ENCODE measurements at regions not wholly inside any gene's neighbourhood (a gene's known extent, or its start where the extent isn't known, plus 50 kb on each side); places are given as distances from the start of the nearest gene placed in this dataset.

GRCh38 chr6:137763886-137764285 lies 103.2 kb upstream of the TNFAIP3 start:
- no peak for DNase-seq (ENCODE audit: low spot score in 2 of 2)
- in situ Hi-C loops (cut with MboI; ENCODE audit: low sequenced_read_pairs) = no loop called here
- Histone ChIP-seq H3K9me3 (no peaks in the 10 kb centered on the region), H3K4me1 (no peaks in the 10 kb centered on the region), H3K4me3 (no peak overlapping the region), H3K27me3 (ENCODE audit: low read depth) (no peaks in the 10 kb centered on the region), H3K36me3 (replicated peaks) (no peaks in the 10 kb centered on the region)

GRCh38 chr6:137764464-137764863 lies 102.6 kb upstream of the TNFAIP3 start:
- DNase-seq (ENCODE audit: low spot score in 2 of 2) = no peak
- no peaks in the 10 kb centered on the region for H3K9me3 ChIP-seq
- in situ Hi-C loops (cut with MboI; ENCODE audit: low sequenced_read_pairs) = no loop called here
- no peaks in the 10 kb centered on the region for H3K36me3 ChIP-seq (replicated peaks)
- no peaks in the 10 kb centered on the region for H3K4me1 ChIP-seq
- no peaks in the 10 kb centered on the region for H3K27me3 ChIP-seq (ENCODE audit: low read depth)
- no peak overlapping the region for H3K4me3 ChIP-seq

GRCh38 chr6:137765059-137765458 lies 102.0 kb upstream of the TNFAIP3 start:
- Histone ChIP-seq H3K9me3 (no peaks in the 10 kb centered on the region), H3K4me1 (no peaks in the 10 kb centered on the region), H3K27me3 (ENCODE audit: low read depth) (no peaks in the 10 kb centered on the region), H3K4me3 (no peak overlapping the region), H3K36me3 (replicated peaks) (no peaks in the 10 kb centered on the region)
- no peak for DNase-seq (ENCODE audit: low spot score in 2 of 2)
- in situ Hi-C loops (cut with MboI; ENCODE audit: low sequenced_read_pairs) = no loop called here

GRCh38 chr6:137766596-137767370 lies 100.3 kb upstream of the TNFAIP3 start:
- H3K4me1 ChIP-seq = no peaks in the 10 kb centered on the region

GRCh38 chr6:137767465-137767864 lies 99.6 kb upstream of the TNFAIP3 start:
- H3K9me3 ChIP-seq = no peaks in the 10 kb centered on the region
- no peak overlapping the region for H3K4me3 ChIP-seq
- H3K27me3 ChIP-seq (ENCODE audit: low read depth) = no peaks in the 10 kb centered on the region
- in situ Hi-C loops (cut with MboI; ENCODE audit: low sequenced_read_pairs) = no loop called here
- no peaks in the 10 kb centered on the region for H3K4me1 ChIP-seq
- H3K36me3 ChIP-seq (replicated peaks) = no peaks in the 10 kb centered on the region
- DNase-seq (ENCODE audit: low spot score in 2 of 2) = no peak

More at GRCh38 chr6:137766596-137767370, 100.3 kb upstream of the TNFAIP3 start:
- DNase-seq (ENCODE audit: low spot score in 2 of 2) = no peak
- Histone ChIP-seq H3K27me3 (ENCODE audit: low read depth) (no peaks in the 10 kb centered on the region), H3K4me3 (no peak overlapping the region), H3K36me3 (replicated peaks) (no peaks in the 10 kb centered on the region), H3K9me3 (no peaks in the 10 kb centered on the region)
- in situ Hi-C loops (cut with MboI; ENCODE audit: low sequenced_read_pairs) = no loop called here

DNA sequence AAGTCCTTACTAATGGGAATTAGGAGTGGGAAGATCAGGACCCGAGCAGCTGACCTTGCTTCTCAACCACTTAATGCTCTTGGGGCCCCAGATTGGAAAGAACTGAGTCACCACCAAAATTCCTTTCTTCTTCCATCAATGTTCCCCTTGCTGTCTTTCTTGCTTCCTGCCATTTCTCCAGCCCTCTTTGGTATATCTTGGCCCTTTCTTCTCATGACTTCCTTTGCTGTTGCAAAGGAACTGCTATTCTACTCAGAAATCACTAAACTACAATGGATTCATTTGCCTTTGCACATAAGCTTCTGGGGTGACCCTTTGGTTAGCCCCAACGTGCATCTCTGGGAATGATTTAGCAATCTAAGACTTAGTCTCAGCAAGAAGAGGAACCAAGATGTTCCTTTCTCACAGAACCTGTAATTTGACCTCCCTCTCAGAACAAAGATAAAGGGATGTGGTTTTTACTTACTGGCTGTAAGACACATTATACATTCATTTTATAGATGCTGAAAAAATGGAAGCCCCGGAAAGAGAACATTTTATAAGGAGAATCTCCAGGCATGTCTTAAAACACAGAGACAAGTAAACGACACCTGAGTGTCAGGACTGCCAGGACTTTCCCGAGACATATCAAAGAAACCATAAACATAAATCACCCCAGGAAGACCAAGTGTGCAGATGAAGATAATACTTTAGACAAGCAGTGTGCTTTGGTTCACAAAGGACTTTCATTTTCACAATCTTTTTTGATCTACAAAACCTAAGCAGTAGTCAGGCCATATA lies 99.0 kb upstream of the TNFAIP3 start:
- Histone ChIP-seq H3K36me3 (replicated peaks) (no peaks in the 10 kb centered on the region), H3K4me3 (no peak overlapping the region), H3K4me1 (no peaks in the 10 kb centered on the region), H3K9me3 (no peaks in the 10 kb centered on the region), H3K27me3 (ENCODE audit: low read depth) (no peaks in the 10 kb centered on the region)
- in situ Hi-C loops (cut with MboI; ENCODE audit: low sequenced_read_pairs) = no loop called here
- no peak for DNase-seq (ENCODE audit: low spot score in 2 of 2)

DNA sequence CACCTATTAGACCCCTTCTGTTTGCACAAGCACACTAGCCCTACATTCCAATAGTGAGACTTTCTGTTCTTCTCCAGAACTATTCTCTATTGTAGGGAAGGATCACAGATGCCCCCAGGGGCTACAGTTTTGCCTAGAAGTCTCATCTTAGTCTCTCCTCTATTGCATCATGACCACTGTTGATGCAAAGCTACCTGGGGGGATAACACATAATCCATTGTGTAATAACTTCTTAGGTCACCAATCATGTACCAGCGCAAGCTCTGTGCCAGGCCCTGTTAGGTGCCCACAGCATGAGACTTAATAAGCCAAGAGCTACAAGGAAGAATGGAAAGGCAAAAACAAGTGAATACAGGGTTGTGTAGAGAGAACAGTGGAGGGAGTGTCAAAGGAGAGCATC lies 98.1 kb upstream of the TNFAIP3 start:
- Histone ChIP-seq H3K36me3 (replicated peaks) (no peaks in the 10 kb centered on the region), H3K9me3 (no peaks in the 10 kb centered on the region), H3K27me3 (ENCODE audit: low read depth) (no peaks in the 10 kb centered on the region), H3K4me3 (no peak overlapping the region), H3K4me1 (no peaks in the 10 kb centered on the region)
- DNase-seq (ENCODE audit: low spot score in 2 of 2) = no peak
- in situ Hi-C loops (cut with MboI; ENCODE audit: low sequenced_read_pairs) = no loop called here

- H3K27me3 ChIP-seq (ENCODE audit: low read depth) = no peaks in the 10 kb centered on the region
- H3K4me1 ChIP-seq = no peaks in the 10 kb centered on the region
- no peaks in the 10 kb centered on the region for H3K36me3 ChIP-seq (replicated peaks)
- no peak for DNase-seq (ENCODE audit: low spot score in 2 of 2)
- H3K4me3 ChIP-seq = no peak overlapping the region
- in situ Hi-C loops (cut with MboI; ENCODE audit: low sequenced_read_pairs) = no loop called here
- no peaks in the 10 kb centered on the region for H3K9me3 ChIP-seq
Measured at GRCh38 chr6:137769797-137770362, 97.2 kb upstream of the TNFAIP3 start.

DNA sequence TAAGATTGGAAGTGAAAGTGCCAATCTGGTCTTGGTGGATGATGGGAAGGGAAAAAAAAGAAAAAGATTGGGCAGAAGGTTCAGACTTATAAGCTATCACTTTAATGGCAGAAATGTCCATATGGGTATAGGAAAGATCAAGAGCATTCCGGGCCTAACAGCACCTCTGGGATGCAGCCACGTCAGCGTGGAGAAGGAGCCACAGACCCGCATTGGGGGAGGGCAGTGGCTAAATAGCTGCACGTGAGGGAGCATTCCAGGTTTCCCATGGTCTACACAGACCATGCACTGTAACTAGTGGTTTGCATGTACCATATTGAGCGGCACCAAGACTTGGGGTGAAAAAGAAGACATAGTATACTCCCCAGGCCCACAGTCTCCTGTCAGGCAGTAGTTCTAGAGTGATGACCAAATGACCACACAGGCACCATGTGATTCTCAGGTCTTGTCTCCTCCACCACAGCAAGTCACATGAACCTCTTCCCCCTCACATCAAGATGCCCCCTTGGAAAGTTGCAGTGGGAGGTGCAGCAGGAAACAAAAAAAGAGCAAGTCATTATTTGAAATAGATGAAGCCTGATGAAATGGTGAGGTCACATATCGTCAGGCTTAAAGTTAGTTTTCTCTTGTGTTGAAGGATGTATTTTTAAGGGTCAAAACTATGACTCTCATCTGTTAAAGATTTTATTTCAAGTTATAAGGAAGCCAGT lies 94.4 kb upstream of the TNFAIP3 start:
- no peak for DNase-seq (ENCODE audit: low spot score in 2 of 2)
- H3K9me3 ChIP-seq = no peaks in the 10 kb centered on the region
- in situ Hi-C loops (cut with MboI; ENCODE audit: low sequenced_read_pairs) = no loop called here
- no peaks in the 10 kb centered on the region for H3K36me3 ChIP-seq (replicated peaks)
- H3K4me1 ChIP-seq = peaks cover 6% of the 10 kb centered on the region; the same call in 1 of the 2 replicates
- no peaks in the 10 kb centered on the region for H3K27me3 ChIP-seq (ENCODE audit: low read depth)
- no peak overlapping the region for H3K4me3 ChIP-seq

- Histone ChIP-seq H3K4me1 (peaks cover 6% of the 10 kb centered on the region; the same call in 1 of the 2 replicates), H3K36me3 (replicated peaks) (no peaks in the 10 kb centered on the region), H3K27me3 (ENCODE audit: low read depth) (no peaks in the 10 kb centered on the region), H3K9me3 (no peaks in the 10 kb centered on the region), H3K4me3 (no peak overlapping the region)
- DNase-seq (ENCODE audit: low spot score in 2 of 2) = no peak
- in situ Hi-C loops (cut with MboI; ENCODE audit: low sequenced_read_pairs) = no loop called here
Measured at GRCh38 chr6:137775227-137775626, 91.8 kb upstream of the TNFAIP3 start.

GRCh38 chr6:137775720-137776119 lies 91.3 kb upstream of the TNFAIP3 start:
- no peaks in the 10 kb centered on the region for H3K36me3 ChIP-seq (replicated peaks)
- peaks cover 6% of the 10 kb centered on the region; the same call in 1 of the 2 replicates for H3K4me1 ChIP-seq
- no peaks in the 10 kb centered on the region for H3K9me3 ChIP-seq
- in situ Hi-C loops (cut with MboI; ENCODE audit: low sequenced_read_pairs) = no loop called here
- DNase-seq (ENCODE audit: low spot score in 2 of 2) = peak in 1 of 2 experiments; percentile 12
- no peaks in the 10 kb centered on the region for H3K27me3 ChIP-seq (ENCODE audit: low read depth)
- H3K4me3 ChIP-seq = no peak overlapping the region

DNA sequence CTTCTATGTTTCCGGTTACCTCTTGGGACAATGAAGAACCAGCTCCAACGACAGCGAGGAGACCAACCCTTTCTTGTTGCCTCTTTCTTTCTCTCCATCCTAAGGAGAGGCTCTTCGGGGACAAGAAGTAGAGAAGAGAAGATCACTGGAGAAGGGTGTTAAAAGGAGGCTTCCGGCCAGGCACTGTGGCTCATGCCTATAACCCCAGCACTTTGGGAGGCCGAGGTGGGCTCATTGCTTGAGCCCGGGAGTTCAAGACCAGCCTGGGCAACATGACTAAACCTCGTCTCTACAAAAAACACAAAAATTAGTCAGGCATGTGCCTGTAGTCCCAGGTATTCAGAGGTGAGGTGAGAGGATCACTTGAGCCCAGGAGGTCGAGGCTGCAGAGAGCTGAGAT lies 90.8 kb upstream of the TNFAIP3 start:
- Histone ChIP-seq H3K4me1 (peaks cover 6% of the 10 kb centered on the region; the same call in 1 of the 2 replicates), H3K9me3 (no peaks in the 10 kb centered on the region), H3K4me3 (no peak overlapping the region), H3K36me3 (replicated peaks) (no peaks in the 10 kb centered on the region), H3K27me3 (ENCODE audit: low read depth) (no peaks in the 10 kb centered on the region)
- DNase-seq (ENCODE audit: low spot score in 2 of 2) = no peak
- in situ Hi-C loops (cut with MboI; ENCODE audit: low sequenced_read_pairs) = no loop called here

DNA sequence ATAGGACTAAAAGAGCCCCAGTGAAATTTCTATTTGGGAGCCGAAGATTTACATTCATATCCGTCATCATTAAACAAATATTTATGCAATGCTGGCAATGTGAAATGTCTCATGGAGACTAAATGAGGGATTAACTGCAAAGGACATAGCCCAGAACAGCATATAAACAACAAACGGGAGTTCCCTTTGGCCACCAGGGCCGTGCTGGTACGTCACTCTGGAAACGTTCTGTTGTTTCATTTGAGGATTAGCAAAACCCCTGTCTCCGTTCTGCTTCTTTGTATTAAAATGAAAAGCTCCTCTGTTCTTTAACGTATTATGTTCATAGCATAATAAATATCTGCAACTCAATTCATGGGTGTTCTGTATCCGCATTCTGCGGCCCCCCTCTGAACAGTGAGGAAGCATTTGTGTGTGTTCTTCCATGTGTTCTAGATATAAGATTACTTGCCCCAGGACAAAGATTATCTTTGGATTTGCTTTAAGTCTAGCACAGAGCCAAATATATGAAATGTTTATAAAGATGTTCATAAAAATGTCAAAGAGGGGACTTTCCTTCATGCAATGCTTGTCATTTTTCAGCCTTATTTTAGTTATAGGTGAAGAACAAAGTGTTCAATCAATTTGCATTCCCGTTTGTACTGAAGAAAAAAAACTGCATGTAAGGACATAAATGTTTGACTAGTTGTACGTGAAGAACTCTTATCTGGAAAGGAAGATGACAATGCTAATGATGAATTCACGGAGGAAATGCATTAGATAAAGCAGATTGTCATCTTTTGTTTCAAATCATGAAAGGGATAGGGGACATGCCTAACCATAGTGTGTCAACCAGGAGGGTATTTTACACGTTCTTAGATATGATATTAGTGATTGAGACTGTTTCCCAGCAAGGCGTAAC lies 90.0 kb upstream of the TNFAIP3 start:
- Histone ChIP-seq H3K4me1 (peaks cover 6% of the 10 kb centered on the region; the same call in 1 of the 2 replicates), H3K9me3 (no peaks in the 10 kb centered on the region), H3K27me3 (ENCODE audit: low read depth) (no peaks in the 10 kb centered on the region), H3K4me3 (no peak overlapping the region), H3K36me3 (replicated peaks) (no peaks in the 10 kb centered on the region)
- in situ Hi-C loops (cut with MboI; ENCODE audit: low sequenced_read_pairs) = no loop called here
- DNase-seq (ENCODE audit: low spot score in 2 of 2) = peak; percentile 57 to 72
